ENCODE measurements at regions not wholly inside any gene's neighbourhood (a gene's known extent, or its start where the extent isn't known, plus 50 kb on each side); places are given as distances from the start of the nearest gene placed in this dataset.

DNA sequence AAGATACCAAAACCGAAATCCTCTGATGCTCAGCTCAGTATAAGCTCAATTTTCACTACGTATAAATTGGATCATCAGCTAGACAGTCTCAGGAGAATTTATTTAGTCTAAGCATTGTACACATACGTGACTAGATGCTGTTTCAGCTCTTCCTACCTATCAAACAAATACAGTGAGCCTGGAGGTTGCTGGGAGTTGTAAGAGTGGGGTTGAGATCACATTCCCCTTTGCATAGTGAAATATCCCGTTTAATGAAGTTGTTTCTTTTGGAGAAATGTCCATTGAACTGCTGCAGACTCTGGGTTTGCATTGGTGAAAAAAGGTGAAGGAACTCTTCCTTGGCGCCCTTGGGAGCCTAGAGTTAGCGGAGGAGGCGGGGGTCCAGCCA, 68.9 kb upstream of the GJB6 start:
- Histone ChIP-seq H4K20me1 (ENCODE audit: control insufficient read depth, insufficient read depth) (no peaks in the 10 kb centered on the region), H3K4me2 (ENCODE audit: control insufficient read depth, insufficient read depth) (no peak overlapping the region), H3K27ac (ENCODE audit: control insufficient read depth, insufficient read depth) (no peak overlapping the region), H3K79me2 (ENCODE audit: control insufficient read depth, insufficient read depth, low read length) (no peaks in the 10 kb centered on the region), H3K27me3 (replicated peaks in 1 of 2; ENCODE audit: control insufficient read depth in 2 of 2, insufficient read depth in 2 of 2, low read length in 1 of 2) (peaks cover 0 to 3% of the 10 kb centered on the region in 2 experiments; a peak in 2 of 4 replicates), H3K4me1 (ENCODE audit: control insufficient read depth, insufficient read depth, low read length) (no peaks in the 10 kb centered on the region), H3K9ac (ENCODE audit: control insufficient read depth, insufficient read depth, low read length) (no peak overlapping the region), H3K36me3 (ENCODE audit: control insufficient read depth in 2 of 2, insufficient read depth in 2 of 2, low read length in 1 of 2) (no peaks in the 10 kb centered on the region), H2AFZ (ENCODE audit: control insufficient read depth, low read depth, low read length) (no peak overlapping the region), H3K4me3 (no peak overlapping the region), H3K9me3 (replicated peaks; ENCODE audit: control insufficient read depth, insufficient read depth, low read length) (no peaks in the 10 kb centered on the region; the same call in 2 of the 3 replicates)
- WGBS (ENCODE audit: insufficient coverage, insufficient replicate concordance, low lambda C conversion rate, missing lambda C conversion rate): 39% methylated on average over 7 of the region's 7 CpGs
- DNase-seq (ENCODE audit: low read depth, low spot score) (no peak), FAIRE-seq (no peak), ATAC-seq (no peak)
- ChIA-PET CTCF (no interaction called here), RAD21 (ENCODE audit: unreplicated experiment) (no interaction called here), SMC1A (ENCODE audit: uncharacterized antibody, unreplicated experiment) (no interaction called here), POLR2A (no interaction called here)
- TF ChIP-seq CBX3 (IDR thresholded peaks at IDR 0.05; ENCODE audit: borderline replicate concordance, low read depth): no peak
- TF ChIP-seq FOS (IDR thresholded peaks at IDR 0.05; ENCODE audit: borderline replicate concordance, extremely low read depth, insufficient read length): no peak
- TF ChIP-seq, protein P1, sequence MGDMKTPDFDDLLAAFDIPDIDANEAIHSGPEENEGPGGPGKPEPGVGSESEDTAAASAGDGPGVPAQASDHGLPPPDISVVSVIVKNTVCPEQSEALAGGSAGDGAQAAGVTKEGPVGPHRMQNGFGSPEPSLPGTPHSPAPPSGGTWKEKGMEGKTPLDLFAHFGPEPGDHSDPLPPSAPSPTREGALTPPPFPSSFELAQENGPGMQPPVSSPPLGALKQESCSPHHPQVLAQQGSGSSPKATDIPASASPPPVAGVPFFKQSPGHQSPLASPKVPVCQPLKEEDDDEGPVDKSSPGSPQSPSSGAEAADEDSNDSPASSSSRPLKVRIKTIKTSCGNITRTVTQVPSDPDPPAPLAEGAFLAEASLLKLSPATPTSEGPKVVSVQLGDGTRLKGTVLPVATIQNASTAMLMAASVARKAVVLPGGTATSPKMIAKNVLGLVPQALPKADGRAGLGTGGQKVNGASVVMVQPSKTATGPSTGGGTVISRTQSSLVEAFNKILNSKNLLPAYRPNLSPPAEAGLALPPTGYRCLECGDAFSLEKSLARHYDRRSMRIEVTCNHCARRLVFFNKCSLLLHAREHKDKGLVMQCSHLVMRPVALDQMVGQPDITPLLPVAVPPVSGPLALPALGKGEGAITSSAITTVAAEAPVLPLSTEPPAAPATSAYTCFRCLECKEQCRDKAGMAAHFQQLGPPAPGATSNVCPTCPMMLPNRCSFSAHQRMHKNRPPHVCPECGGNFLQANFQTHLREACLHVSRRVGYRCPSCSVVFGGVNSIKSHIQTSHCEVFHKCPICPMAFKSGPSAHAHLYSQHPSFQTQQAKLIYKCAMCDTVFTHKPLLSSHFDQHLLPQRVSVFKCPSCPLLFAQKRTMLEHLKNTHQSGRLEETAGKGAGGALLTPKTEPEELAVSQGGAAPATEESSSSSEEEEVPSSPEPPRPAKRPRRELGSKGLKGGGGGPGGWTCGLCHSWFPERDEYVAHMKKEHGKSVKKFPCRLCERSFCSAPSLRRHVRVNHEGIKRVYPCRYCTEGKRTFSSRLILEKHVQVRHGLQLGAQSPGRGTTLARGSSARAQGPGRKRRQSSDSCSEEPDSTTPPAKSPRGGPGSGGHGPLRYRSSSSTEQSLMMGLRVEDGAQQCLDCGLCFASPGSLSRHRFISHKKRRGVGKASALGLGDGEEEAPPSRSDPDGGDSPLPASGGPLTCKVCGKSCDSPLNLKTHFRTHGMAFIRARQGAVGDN (IDR thresholded peaks at IDR 0.05): no peak
- no peak for TF ChIP-seq EZH2 (IDR thresholded peaks at IDR 0.05; ENCODE audit: borderline replicate concordance, control insufficient read depth, low read depth, low read length)
- TF ChIP-seq, protein P2, sequence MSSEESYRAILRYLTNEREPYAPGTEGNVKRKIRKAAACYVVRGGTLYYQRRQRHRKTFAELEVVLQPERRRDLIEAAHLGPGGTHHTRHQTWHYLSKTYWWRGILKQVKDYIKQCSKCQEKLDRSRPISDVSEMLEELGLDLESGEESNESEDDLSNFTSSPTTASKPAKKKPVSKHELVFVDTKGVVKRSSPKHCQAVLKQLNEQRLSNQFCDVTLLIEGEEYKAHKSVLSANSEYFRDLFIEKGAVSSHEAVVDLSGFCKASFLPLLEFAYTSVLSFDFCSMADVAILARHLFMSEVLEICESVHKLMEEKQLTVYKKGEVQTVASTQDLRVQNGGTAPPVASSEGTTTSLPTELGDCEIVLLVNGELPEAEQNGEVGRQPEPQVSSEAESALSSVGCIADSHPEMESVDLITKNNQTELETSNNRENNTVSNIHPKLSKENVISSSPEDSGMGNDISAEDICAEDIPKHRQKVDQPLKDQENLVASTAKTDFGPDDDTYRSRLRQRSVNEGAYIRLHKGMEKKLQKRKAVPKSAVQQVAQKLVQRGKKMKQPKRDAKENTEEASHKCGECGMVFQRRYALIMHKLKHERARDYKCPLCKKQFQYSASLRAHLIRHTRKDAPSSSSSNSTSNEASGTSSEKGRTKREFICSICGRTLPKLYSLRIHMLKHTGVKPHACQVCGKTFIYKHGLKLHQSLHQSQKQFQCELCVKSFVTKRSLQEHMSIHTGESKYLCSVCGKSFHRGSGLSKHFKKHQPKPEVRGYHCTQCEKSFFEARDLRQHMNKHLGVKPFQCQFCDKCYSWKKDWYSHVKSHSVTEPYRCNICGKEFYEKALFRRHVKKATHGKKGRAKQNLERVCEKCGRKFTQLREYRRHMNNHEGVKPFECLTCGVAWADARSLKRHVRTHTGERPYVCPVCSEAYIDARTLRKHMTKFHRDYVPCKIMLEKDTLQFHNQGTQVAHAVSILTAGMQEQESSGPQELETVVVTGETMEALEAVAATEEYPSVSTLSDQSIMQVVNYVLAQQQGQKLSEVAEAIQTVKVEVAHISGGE (CRISPR knock-in tag; IDR thresholded peaks at IDR 0.05): no peak
- TF ChIP-seq, protein P3, sequence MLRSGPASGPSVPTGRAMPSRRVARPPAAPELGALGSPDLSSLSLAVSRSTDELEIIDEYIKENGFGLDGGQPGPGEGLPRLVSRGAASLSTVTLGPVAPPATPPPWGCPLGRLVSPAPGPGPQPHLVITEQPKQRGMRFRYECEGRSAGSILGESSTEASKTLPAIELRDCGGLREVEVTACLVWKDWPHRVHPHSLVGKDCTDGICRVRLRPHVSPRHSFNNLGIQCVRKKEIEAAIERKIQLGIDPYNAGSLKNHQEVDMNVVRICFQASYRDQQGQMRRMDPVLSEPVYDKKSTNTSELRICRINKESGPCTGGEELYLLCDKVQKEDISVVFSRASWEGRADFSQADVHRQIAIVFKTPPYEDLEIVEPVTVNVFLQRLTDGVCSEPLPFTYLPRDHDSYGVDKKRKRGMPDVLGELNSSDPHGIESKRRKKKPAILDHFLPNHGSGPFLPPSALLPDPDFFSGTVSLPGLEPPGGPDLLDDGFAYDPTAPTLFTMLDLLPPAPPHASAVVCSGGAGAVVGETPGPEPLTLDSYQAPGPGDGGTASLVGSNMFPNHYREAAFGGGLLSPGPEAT (IDR thresholded peaks at IDR 0.05; ENCODE audit: low read depth): no peak
- no peak for TF ChIP-seq DPF2 (IDR thresholded peaks at IDR 0.05)
- TF ChIP-seq, protein P4, sequence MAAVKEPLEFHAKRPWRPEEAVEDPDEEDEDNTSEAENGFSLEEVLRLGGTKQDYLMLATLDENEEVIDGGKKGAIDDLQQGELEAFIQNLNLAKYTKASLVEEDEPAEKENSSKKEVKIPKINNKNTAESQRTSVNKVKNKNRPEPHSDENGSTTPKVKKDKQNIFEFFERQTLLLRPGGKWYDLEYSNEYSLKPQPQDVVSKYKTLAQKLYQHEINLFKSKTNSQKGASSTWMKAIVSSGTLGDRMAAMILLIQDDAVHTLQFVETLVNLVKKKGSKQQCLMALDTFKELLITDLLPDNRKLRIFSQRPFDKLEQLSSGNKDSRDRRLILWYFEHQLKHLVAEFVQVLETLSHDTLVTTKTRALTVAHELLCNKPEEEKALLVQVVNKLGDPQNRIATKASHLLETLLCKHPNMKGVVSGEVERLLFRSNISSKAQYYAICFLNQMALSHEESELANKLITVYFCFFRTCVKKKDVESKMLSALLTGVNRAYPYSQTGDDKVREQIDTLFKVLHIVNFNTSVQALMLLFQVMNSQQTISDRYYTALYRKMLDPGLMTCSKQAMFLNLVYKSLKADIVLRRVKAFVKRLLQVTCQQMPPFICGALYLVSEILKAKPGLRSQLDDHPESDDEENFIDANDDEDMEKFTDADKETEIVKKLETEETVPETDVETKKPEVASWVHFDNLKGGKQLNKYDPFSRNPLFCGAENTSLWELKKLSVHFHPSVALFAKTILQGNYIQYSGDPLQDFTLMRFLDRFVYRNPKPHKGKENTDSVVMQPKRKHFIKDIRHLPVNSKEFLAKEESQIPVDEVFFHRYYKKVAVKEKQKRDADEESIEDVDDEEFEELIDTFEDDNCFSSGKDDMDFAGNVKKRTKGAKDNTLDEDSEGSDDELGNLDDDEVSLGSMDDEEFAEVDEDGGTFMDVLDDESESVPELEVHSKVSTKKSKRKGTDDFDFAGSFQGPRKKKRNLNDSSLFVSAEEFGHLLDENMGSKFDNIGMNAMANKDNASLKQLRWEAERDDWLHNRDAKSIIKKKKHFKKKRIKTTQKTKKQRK (IDR thresholded peaks at IDR 0.05; ENCODE audit: low read depth, low read length): no peak
- TF ChIP-seq TARDBP (IDR thresholded peaks at IDR 0.05; ENCODE audit: borderline replicate concordance): no peak
- TF ChIP-seq, protein P5, sequence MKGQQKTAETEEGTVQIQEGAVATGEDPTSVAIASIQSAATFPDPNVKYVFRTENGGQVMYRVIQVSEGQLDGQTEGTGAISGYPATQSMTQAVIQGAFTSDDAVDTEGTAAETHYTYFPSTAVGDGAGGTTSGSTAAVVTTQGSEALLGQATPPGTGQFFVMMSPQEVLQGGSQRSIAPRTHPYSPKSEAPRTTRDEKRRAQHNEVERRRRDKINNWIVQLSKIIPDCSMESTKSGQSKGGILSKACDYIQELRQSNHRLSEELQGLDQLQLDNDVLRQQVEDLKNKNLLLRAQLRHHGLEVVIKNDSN (IDR thresholded peaks at IDR 0.05; ENCODE audit: borderline replicate concordance, extremely low read length, insufficient read depth, low read depth, low read length): no peak
- TF ChIP-seq ASH2L (IDR thresholded peaks at IDR 0.05; ENCODE audit: borderline replicate concordance, low read depth): no peak
- no TSS peak for BruUV-seq (replicated peaks)
- intact Hi-C loops (cut with micrococcal nuclease; ENCODE audit: unreplicated experiment) (no loop called here), in situ Hi-C loops (cut with MboI) (no loop called here)
